ENCODE measurements at regions not wholly inside any gene's neighbourhood (a gene's known extent, or its start where the extent isn't known, plus 50 kb on each side); places are given as distances from the start of the nearest gene placed in this dataset.

DNA sequence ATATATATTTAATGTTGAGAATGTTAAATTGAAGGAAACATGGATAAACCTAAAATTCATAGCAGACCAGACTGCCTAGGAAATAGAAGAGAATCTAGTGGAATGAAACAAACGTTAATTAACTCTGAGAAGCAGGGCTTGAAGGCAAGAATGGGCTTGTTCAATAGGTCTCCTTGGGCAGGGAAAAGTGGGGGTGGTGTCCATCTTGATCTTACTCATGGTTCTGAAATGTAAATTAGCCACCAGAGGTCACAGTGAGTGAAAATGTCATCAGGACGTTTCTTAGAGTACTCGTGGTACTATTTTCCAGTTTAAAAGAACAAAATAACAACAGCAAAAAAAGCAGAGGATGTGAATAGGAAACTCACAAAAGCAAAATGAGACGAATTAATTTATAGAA, 66.8 kb upstream of the BTBD3 start:
- TF ChIP-seq POLR2AphosphoS5 (IDR thresholded peaks at IDR 0.05; ENCODE audit: low read depth, low read length) (no peak), TAF1 (IDR thresholded peaks at IDR 0.05; ENCODE audit: borderline replicate concordance, insufficient read depth, low read length) (no peak)
